ENCODE measurements at regions not wholly inside any gene's neighbourhood (a gene's known extent, or its start where the extent isn't known, plus 50 kb on each side); places are given as distances from the start of the nearest gene placed in this dataset.

GRCh38 chr6:26240157-26241032, 124.6 kb upstream of the BTN3A2 start:
- H4K20me1 ChIP-seq (ENCODE audit: insufficient read depth): no peaks in the 10 kb centered on the region
- H3K9me3 ChIP-seq (ENCODE audit: insufficient read depth, low read depth): no peaks in the 10 kb centered on the region
- H3K4me3 ChIP-seq: no peak overlapping the region
- H3K4me2 ChIP-seq: no peak overlapping the region
- CTCF ChIA-PET: no interaction called here
- peaks cover 24% of the 10 kb centered on the region for H3K4me1 ChIP-seq (replicated peaks; ENCODE audit: insufficient read depth)
- POLR2A ChIA-PET (ENCODE audit: unreplicated experiment): no interaction called here
- no peak overlapping the region for H3K27ac ChIP-seq
- intact Hi-C loops (cut with micrococcal nuclease; ENCODE audit: unreplicated experiment): no loop called here
- H3K79me2 ChIP-seq (ENCODE audit: low read depth): no peaks in the 10 kb centered on the region
- TF ChIP-seq EZH2 (IDR thresholded peaks at IDR 0.05; ENCODE audit: low read depth) (no peak), CTCF (conservative IDR thresholded peaks at IDR 0.05) (no peak)
- H3K9me2 ChIP-seq (ENCODE audit: insufficient read depth): no peaks in the 10 kb centered on the region
- no peak for DNase-seq
- peaks cover 15% of the 10 kb centered on the region for H3F3A ChIP-seq (ENCODE audit: insufficient read depth, low read depth)
- H3K27me3 ChIP-seq (ENCODE audit: insufficient read depth, low read depth): no peaks in the 10 kb centered on the region
- no peaks in the 10 kb centered on the region for H3K36me3 ChIP-seq (ENCODE audit: low read depth)
- no TSS peak for BruUV-seq (replicated peaks)
- no peak overlapping the region for H2AFZ ChIP-seq

GRCh38 chr6:26241033-26241895, 123.7 kb upstream of the BTN3A2 start:
- DNase-seq: no peak
- intact Hi-C loops (cut with micrococcal nuclease; ENCODE audit: unreplicated experiment): no loop called here
- no peak overlapping the region for H3K27ac ChIP-seq

More at GRCh38 chr6:26241033-26241895, 123.7 kb upstream of the BTN3A2 start:
- H3K4me1 ChIP-seq (replicated peaks; ENCODE audit: insufficient read depth): peaks cover 15% of the 10 kb centered on the region
- no peaks in the 10 kb centered on the region for H3K9me3 ChIP-seq (ENCODE audit: insufficient read depth, low read depth)
- peaks cover 15% of the 10 kb centered on the region for H3F3A ChIP-seq (ENCODE audit: insufficient read depth, low read depth)
- CTCF ChIA-PET: no interaction called here
- no peaks in the 10 kb centered on the region for H3K9me2 ChIP-seq (ENCODE audit: insufficient read depth)
- H3K27me3 ChIP-seq (ENCODE audit: insufficient read depth, low read depth): no peaks in the 10 kb centered on the region
- H3K4me3 ChIP-seq: no peak overlapping the region
- H3K79me2 ChIP-seq (ENCODE audit: low read depth): no peaks in the 10 kb centered on the region
- H4K20me1 ChIP-seq (ENCODE audit: insufficient read depth): no peaks in the 10 kb centered on the region
- no TSS peak for BruUV-seq (replicated peaks)
- no peak overlapping the region for H3K4me2 ChIP-seq
- no peak for TF ChIP-seq CTCF (conservative IDR thresholded peaks at IDR 0.05)
- TF ChIP-seq EZH2 (IDR thresholded peaks at IDR 0.05; ENCODE audit: low read depth): no peak
- no peak overlapping the region for H2AFZ ChIP-seq
- H3K36me3 ChIP-seq (ENCODE audit: low read depth): no peaks in the 10 kb centered on the region
- POLR2A ChIA-PET (ENCODE audit: unreplicated experiment): no interaction called here
